ENCODE measurements at regions not wholly inside any gene's neighbourhood (a gene's known extent, or its start where the extent isn't known, plus 50 kb on each side); places are given as distances from the start of the nearest gene placed in this dataset.

- TF ChIP-seq CTCF (IDR thresholded peaks at IDR 0.05) (no peak), POLR2A (IDR thresholded peaks at IDR 0.05) (no peak)
Observed at GRCh38 chr12:61823102-61823501, 437.1 kb upstream of the USP15 start.

Data from sigmoid colon (tissue), 3 donors.